ENCODE measurements at regions not wholly inside any gene's neighbourhood (a gene's known extent, or its start where the extent isn't known, plus 50 kb on each side); places are given as distances from the start of the nearest gene placed in this dataset.

DNA sequence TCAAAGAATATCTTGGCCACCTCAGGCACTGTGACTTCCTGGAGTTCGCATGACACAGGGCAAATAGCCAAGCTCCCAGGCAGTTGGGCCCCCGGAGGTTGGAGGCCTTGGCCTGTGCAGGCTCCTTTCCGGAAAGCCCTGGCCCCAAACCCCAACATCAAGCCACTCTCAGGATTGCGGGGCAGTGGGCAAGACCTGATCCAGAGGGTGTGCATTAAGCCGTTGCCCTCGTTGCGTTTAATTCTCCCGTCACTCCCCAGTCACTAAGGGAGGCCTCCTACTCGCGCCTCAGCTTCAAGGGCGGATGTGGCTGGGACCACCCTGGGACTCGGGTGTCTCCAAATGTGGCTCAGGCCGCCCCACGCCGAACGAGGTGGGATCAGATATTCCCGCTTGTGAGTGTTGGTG lies 60.1 kb downstream of the TMEM174 start:
- TF ChIP-seq, protein P1, sequence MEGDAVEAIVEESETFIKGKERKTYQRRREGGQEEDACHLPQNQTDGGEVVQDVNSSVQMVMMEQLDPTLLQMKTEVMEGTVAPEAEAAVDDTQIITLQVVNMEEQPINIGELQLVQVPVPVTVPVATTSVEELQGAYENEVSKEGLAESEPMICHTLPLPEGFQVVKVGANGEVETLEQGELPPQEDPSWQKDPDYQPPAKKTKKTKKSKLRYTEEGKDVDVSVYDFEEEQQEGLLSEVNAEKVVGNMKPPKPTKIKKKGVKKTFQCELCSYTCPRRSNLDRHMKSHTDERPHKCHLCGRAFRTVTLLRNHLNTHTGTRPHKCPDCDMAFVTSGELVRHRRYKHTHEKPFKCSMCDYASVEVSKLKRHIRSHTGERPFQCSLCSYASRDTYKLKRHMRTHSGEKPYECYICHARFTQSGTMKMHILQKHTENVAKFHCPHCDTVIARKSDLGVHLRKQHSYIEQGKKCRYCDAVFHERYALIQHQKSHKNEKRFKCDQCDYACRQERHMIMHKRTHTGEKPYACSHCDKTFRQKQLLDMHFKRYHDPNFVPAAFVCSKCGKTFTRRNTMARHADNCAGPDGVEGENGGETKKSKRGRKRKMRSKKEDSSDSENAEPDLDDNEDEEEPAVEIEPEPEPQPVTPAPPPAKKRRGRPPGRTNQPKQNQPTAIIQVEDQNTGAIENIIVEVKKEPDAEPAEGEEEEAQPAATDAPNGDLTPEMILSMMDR (IDR thresholded peaks at IDR 0.05): no peak
- no peak for TF ChIP-seq ZFX (IDR thresholded peaks at IDR 0.05; ENCODE audit: borderline replicate concordance)
- H3K27ac ChIP-seq: no peak overlapping the region

DNA sequence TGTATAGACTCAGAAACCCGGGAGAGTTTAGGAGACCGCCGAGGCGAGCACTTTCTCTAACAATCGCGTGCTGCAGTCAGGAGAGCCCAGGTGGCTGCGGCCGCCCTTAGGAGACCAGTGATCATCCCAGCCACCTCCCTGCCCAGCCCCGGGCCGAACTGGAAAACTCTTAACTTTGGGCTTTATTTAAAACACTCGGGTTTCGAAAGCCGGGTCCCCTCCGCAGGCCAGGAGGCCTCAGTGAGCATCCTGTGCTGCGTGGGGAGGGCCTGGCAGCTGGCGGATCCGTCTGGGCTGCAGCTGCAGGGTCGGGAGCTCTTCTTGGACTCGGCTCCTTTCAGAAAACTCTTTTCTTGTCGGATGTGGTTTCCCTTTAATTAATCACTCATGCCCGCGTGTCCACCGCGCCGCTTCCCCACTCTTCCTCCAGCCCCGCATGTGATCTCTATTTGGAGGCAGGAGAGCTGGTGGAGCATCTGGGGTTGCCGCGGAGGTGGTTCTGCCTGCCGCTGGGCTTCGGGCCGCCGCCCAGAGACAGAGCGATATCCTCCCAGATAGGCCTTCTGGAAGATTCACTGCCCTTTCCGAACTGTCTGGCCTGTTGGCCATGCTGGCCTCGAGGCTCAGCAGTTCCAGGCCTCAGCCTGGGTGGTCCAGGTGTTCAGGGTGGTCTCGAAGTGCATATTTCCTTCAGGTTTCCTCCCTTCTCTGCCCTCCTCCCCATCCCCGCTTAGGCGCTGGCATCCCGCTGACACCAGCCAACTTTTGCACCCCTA lies 59.5 kb downstream of the TMEM174 start:
- no peak overlapping the region for H3K27ac ChIP-seq
- TF ChIP-seq, protein P1 (IDR thresholded peaks at IDR 0.05): no peak
- no peak for TF ChIP-seq ZFX (IDR thresholded peaks at IDR 0.05; ENCODE audit: borderline replicate concordance)

DNA sequence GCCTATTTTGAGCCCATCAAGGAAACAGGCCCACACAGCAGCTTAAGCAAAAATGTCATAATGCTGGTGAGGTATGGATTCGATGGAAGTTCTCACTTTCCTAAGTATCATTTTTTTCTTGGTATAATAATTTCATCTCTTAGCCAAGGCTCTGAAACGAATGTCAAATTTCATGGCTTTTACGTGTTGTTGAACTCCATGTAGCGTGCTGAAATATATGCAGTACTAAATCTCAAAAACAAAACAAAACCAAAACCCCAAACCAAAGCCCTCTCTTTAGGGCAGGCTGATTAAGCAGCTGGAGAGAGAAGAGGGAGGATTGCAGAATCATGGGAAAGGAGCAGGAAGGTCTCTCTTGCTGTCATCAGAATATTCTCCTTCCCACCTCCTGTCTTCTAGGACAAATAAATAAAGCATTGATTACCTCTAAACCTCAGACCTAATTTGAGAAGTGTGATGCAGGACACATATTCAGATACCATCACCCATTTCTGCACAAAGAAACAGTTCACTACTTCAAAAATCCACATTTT lies 58.3 kb downstream of the TMEM174 start:
- H3K27ac ChIP-seq: no peak overlapping the region
- TF ChIP-seq, protein P1 (IDR thresholded peaks at IDR 0.05): no peak
- no peak for TF ChIP-seq ZFX (IDR thresholded peaks at IDR 0.05; ENCODE audit: borderline replicate concordance)

DNA sequence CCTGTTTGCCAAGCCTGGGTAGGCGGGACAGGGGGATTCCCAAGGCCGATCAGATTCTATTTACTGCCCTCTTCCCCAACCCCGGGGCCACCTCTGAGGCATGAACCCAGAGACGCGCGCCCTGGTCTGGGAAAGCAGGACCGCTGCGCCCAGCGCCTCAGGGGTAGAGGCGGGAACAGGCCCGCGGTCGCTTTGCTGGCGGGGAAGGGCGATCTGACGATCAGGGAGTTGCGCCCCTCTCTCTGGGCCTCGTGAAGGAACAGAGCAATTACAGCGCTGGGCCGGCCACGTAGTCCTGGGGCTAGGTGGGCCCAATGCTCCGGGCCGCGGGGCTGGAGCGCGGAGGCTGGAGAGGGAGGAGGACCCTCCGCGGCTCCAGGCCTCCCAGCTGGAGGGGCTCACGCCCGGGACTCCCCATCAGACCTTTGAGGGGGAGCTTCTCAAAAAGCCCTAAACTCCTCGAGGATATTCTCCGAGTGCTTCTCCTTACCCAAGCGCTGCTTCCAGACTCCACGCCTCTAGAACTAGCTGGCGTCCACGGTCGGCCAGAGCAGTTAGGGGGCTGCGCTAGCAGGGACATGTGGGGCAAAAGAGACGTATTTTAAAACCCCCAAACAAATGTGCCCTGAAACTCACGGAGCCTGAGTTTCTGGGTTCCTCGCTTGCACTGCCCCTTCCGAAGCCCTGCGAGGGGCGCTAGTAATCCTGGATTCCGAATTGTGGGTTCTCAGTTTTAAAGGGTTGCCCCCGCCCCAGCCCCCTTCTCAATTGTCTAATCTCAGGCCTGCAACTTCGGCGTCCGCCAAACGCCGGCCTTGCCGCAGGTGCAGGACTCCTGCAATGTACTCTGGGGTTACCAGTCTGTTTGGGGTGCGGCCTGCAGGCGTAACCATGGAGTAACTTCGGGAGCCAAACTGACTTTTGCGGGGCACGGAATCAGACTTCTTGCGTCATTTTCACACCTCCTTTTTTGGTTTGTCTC lies 57.6 kb downstream of the TMEM174 start:
- TF ChIP-seq ZFX (IDR thresholded peaks at IDR 0.05; ENCODE audit: borderline replicate concordance): no peak
- TF ChIP-seq, protein P1 (IDR thresholded peaks at IDR 0.05): no peak
- no peak overlapping the region for H3K27ac ChIP-seq

DNA sequence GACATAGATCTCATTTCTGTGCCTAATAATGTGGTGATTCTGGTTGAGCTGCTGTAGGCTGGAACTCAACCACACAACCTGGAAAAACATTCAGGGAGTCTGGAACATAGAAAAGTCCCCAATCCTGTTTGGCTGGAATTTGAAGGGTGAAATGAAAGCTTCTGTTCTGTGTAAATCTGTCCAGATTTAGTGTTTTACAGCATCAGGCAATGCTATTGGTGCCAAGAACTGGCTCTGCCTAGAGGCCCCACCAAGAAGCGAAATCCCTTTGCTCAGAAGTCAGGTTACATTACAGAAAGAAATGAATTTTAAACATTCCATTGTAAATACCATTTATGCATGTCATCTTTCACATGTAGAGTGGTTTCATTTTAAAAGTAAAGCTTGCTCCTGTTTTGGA lies 56.3 kb downstream of the TMEM174 start:
- H3K27ac ChIP-seq: no peak overlapping the region
- TF ChIP-seq ZFX (IDR thresholded peaks at IDR 0.05; ENCODE audit: borderline replicate concordance): no peak
- TF ChIP-seq, protein P1 (IDR thresholded peaks at IDR 0.05): no peak

DNA sequence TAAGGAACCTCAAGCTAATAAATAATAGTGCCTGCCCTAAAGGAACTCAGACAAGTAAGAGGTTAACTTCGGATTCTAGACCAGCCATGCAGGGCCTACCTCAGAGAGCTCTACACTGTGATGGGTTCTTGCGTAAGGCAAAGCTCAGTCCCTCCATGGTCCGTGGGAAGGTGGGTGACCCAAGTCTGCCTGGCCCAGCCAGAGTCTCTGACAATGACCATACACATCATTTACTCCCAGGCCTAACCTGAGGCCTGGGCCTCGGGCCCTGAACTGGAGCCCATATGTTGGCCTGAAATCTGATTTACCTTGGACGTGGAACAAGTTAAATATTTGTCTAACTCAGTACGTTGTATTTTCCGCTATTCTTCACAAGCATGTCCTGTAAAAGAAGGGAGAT lies 55.1 kb downstream of the TMEM174 start:
- TF ChIP-seq ZFX (IDR thresholded peaks at IDR 0.05; ENCODE audit: borderline replicate concordance): no peak
- TF ChIP-seq, protein P1 (IDR thresholded peaks at IDR 0.05): no peak
- H3K27ac ChIP-seq: no peak overlapping the region

Data from 22Rv1 (cell line).